GM23248 (cell line): ENCODE measurements at regions not wholly inside any gene's neighbourhood (a gene's known extent, or its start where the extent isn't known, plus 50 kb on each side); places are given as distances from the start of the nearest gene placed in this dataset.

Source experiments
- EZH2 ChIP-seq: fragments of 200-600 bp; sonication (generic); IDR thresholded peaks from 2 replicates; pipeline ENCODE4 v1.6.1; 2018; ENCODE audit warnings: antibody characterized with exemption, mild to moderate bottlenecking; ENCODE audit not compliant: insufficient read depth, poor library complexity, severe bottlenecking
- EZH2phosphoT487 ChIP-seq: fragments of 200-600 bp; sonication (generic); IDR thresholded peaks from 2 replicates; pipeline ENCODE4 v1.6.1; 2018; ENCODE audit warnings: antibody characterized with exemption, moderate library complexity, mild to moderate bottlenecking, low read depth; ENCODE audit not compliant: insufficient read depth

GRCh38 chr7:96589038-96589437 is 120.6 kb downstream of the SEM1 start:
- no peak for TF ChIP-seq EZH2
- TF ChIP-seq EZH2phosphoT487: no peak
